Aorta (tissue), 5 donors: ENCODE measurements at regions not wholly inside any gene's neighbourhood (a gene's known extent, or its start where the extent isn't known, plus 50 kb on each side); places are given as distances from the start of the nearest gene placed in this dataset.

ENCODE experiments used
- ATAC-seq: fragments of 200-7000 bp; cut with Tn5 transposase; one replicate; pipeline ENCODE4 v1.9.1; 2022; ENCODE audit warnings: moderate library complexity; ENCODE audit not compliant: low FRiP score
- DNase-seq, 2 donors: peaks; one replicate each; pipeline ENCODE4 v3.0.0-alpha.2; 2020
- H3K27ac ChIP-seq, 2 donors: one replicate each; pipeline ENCODE4 v1.5.1; 2013; ENCODE audit warnings: low read length in 2 of 2, mild to moderate bottlenecking in 2 of 2, moderate library complexity in 2 of 2, control low read depth in 1 of 2, inconsistent platforms in 1 of 2, low read depth in 1 of 2
- H3K27me3 ChIP-seq, 2 donors: one replicate each; pipeline ENCODE4 v1.6.1; 2013; ENCODE audit warnings: control low read depth in 1 of 2, low read length in 1 of 2, mild to moderate bottlenecking in 1 of 2, moderate library complexity in 1 of 2; ENCODE audit not compliant: insufficient read depth in 2 of 2, control insufficient read depth in 1 of 2
- H3K36me3 ChIP-seq, 2 donors: one replicate each; pipeline ENCODE4 v1.6.1; 2013; ENCODE audit warnings: control low read depth in 1 of 2, low read length in 1 of 2, mild to moderate bottlenecking in 1 of 2; ENCODE audit not compliant: insufficient read depth in 2 of 2, control insufficient read depth in 1 of 2
- H3K4me1 ChIP-seq, 2 donors: one replicate each; pipeline ENCODE4 v1.6.1; 2013; ENCODE audit warnings: low read length in 2 of 2, control low read depth in 1 of 2, mild to moderate bottlenecking in 1 of 2, moderate library complexity in 1 of 2; ENCODE audit not compliant: insufficient read depth in 2 of 2, control insufficient read depth in 1 of 2
- H3K4me3 ChIP-seq, 2 donors: one replicate each; pipeline ENCODE4 v1.5.1; 2013; ENCODE audit warnings: low read length in 2 of 2, control low read depth in 1 of 2, mild to moderate bottlenecking in 1 of 2
- H3K9me3 ChIP-seq: one replicate; pipeline ENCODE4 v1.6.1; 2013; ENCODE audit warnings: mild to moderate bottlenecking, low read length; ENCODE audit not compliant: control insufficient read depth
- WGBS, 2 donors: extraction: QIAGEN DNeasy Blood & Tissue Kit; methylation state at CpG; one replicate each; pipeline ENCODE4 v1.1.7; 2013; 5-methylcytosine and 5-hydroxymethylcytosine counted together
- intact Hi-C, 2 donors: fragments of 100-400 bp; cut with DNase I; formaldehyde crosslinking; loops; one replicate each; pipeline versions ENCODE4 v1.14.2 to v1.15.0; 2022
- donor health status: healthy with polysubstance abuse.
- donor health status: Bipolar disorder and iron deficiency.
- donor health status: DM: no; HTN: no; CAD: no.
- donor health status: DM: no; HTN: no; CAD: no.
- donor health status: DM: yes; HTN: yes; CAD: no.

- no peaks in the 10 kb centered on the region for H3K36me3 ChIP-seq
- no peak overlapping the region for H3K27ac ChIP-seq
- H3K4me3 ChIP-seq = no peak overlapping the region
- H3K27me3 ChIP-seq = no peaks in the 10 kb centered on the region
- DNase-seq (no peak), ATAC-seq (no peak)
- WGBS, 2 donors = 83 to 89% methylated on average over 4 of the region's 4 CpGs
- intact Hi-C loops = no loop called here
- peaks cover 1% of the 10 kb centered on the region for H3K9me3 ChIP-seq
- H3K4me1 ChIP-seq = no peaks in the 10 kb centered on the region
These were observed 345.7 kb downstream of the TLE4 start for GRCh38 chr9:79917421-79917820.

DNA sequence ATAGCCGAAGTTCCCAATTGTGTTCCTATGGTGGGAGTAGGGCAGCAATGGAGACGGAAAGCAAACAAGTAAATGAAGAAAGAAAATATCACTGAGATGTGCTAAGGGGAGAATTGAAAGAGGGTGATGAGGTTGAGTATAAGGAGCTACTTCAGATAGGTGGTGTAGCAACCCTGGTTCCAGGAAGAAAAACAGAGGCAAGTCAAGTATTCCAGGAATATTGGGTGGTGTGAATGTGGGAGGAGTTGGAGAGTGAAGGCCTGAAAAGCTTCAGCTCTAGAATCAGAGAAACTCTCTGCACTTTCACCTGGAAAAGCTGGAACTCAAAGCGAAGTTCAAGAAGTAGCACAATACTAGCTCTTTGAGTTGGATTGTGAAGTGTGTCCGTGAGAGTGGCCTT is 342.1 kb downstream of the TLE4 start:
- H3K4me3 ChIP-seq = no peak overlapping the region
- H3K9me3 ChIP-seq = peaks cover 2% of the 10 kb centered on the region
- H3K36me3 ChIP-seq = no peaks in the 10 kb centered on the region
- no peak overlapping the region for H3K27ac ChIP-seq
- no peak for ATAC-seq
- no peak for DNase-seq
- intact Hi-C loops = no loop called here
- no peaks in the 10 kb centered on the region for H3K4me1 ChIP-seq
- 90 to 95% methylated on average over 4 of the region's 4 CpGs for WGBS, 2 donors
- H3K27me3 ChIP-seq = no peaks in the 10 kb centered on the region

DNA sequence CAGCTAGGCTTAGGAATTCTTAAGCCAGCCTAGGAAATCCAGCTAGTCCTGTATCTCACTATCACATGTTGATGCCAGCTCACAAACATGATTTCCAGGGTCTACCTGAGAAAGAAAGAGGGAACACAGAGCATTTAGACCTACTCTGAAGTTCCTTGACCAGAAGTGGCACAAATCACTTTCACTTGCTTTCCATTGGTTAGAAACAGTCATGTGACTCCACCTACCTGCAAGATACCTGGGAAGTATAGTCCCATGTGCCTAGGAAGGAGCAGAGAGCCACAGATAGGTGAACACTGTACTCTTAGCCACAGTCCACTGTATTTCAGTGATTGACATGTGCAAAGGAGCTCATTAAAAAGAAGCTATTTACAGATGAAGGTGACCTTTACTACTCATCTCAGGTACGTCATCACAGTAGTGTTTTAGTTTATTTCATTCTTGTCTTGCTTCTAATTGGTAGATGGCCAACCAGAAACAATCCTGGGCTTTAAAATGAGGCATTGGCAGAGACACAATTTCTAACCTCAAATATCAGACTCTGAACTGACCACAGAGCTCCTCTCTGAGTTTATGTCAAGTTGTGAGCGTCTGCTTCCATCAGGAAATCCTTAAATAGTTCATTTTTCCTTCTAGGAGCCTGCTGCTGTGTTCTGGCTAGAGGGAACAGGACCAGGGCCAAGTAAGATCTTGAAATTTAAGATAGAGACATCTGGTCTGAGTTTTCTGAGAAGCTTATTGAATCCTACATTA is 340.7 kb downstream of the TLE4 start:
- Histone ChIP-seq H3K4me1 (no peaks in the 10 kb centered on the region), H3K27ac (no peak overlapping the region), H3K36me3 (no peaks in the 10 kb centered on the region), H3K27me3 (no peaks in the 10 kb centered on the region), H3K9me3 (peaks cover 2% of the 10 kb centered on the region), H3K4me3 (no peak overlapping the region)
- ATAC-seq = no peak
- DNase-seq = no peak
- 41 to 49% methylated on average over 2 of the region's 2 CpGs for WGBS, 2 donors
- intact Hi-C loops = no loop called here

- no peak overlapping the region for H3K27ac ChIP-seq
- H3K4me3 ChIP-seq = no peak overlapping the region
- no peaks in the 10 kb centered on the region for H3K27me3 ChIP-seq
- no peaks in the 10 kb centered on the region for H3K36me3 ChIP-seq
- H3K9me3 ChIP-seq = peaks cover 2% of the 10 kb centered on the region
- WGBS, 2 donors = 96 to 97% methylated on average over 19 of the region's 19 CpGs
- ATAC-seq = no peak
- H3K4me1 ChIP-seq = no peaks in the 10 kb centered on the region
- DNase-seq = peak in 1 of 2 donors; percentile 37
- intact Hi-C loops = no loop called here
These were observed 340.0 kb downstream of the TLE4 start for GRCh38 chr9:79911724-79912123.

GRCh38 chr9:79902825-79903600 is 331.2 kb downstream of the TLE4 start:
- H3K4me1 ChIP-seq = no peaks in the 10 kb centered on the region
- no peaks in the 10 kb centered on the region for H3K36me3 ChIP-seq
- ATAC-seq (no peak), DNase-seq (no peak)
- H3K27me3 ChIP-seq = no peaks in the 10 kb centered on the region
- intact Hi-C loops = no loop called here
- H3K9me3 ChIP-seq = no peaks in the 10 kb centered on the region
- H3K27ac ChIP-seq = no peak overlapping the region
- H3K4me3 ChIP-seq = no peak overlapping the region
- WGBS, 2 donors = 84 to 89% methylated on average over 7 of the region's 7 CpGs

DNA sequence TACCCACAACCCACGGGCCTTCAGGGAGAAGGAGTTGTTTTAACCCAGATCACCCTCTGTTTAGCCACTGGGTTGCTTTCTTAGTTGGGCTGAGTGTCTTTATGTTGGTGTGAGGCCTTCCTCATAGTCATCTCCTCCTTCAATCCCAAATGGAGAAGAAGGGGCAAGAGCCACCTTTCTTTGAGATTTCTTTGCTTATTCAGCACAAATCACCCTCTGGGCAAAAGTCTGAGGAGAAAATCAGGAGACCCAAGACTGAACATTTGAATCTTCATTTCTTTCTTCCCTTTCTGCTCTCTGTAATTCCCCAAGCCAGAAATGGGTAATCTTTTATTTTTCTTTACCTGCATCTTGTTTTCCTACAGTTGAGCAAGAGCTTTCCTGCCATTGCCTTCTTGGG is 329.0 kb downstream of the TLE4 start:
- Histone ChIP-seq H3K9me3 (no peaks in the 10 kb centered on the region), H3K36me3 (no peaks in the 10 kb centered on the region), H3K4me1 (no peaks in the 10 kb centered on the region), H3K27me3 (no peaks in the 10 kb centered on the region), H3K27ac (no peak overlapping the region), H3K4me3 (no peak overlapping the region)
- ATAC-seq = no peak
- DNase-seq = no peak
- 67 to 85% methylated on average over 1 of the region's 1 CpG for WGBS, 2 donors
- intact Hi-C loops = no loop called here

- Histone ChIP-seq H3K4me3 (no peak overlapping the region), H3K9me3 (peaks cover 2% of the 10 kb centered on the region), H3K36me3 (no peaks in the 10 kb centered on the region), H3K27me3 (no peaks in the 10 kb centered on the region), H3K27ac (no peak overlapping the region), H3K4me1 (no peaks in the 10 kb centered on the region)
- DNase-seq (no peak), ATAC-seq (no peak)
- intact Hi-C loops = loop anchor here in 1 of 2 donors (10.0 kb wide), 1 partner anchor 62 kb away; no protein-coding TSS in a partner anchor
- WGBS, 2 donors = 75 to 76% methylated on average over 6 of the region's 6 CpGs
These were observed 324.7 kb downstream of the TLE4 start for GRCh38 chr9:79896390-79896980.

- DNase-seq (no peak), ATAC-seq (no peak)
- Histone ChIP-seq H3K36me3 (no peaks in the 10 kb centered on the region), H3K4me1 (no peaks in the 10 kb centered on the region), H3K9me3 (peaks cover 2% of the 10 kb centered on the region), H3K27me3 (no peaks in the 10 kb centered on the region), H3K4me3 (no peak overlapping the region), H3K27ac (no peak overlapping the region)
- intact Hi-C loops = loop anchor here in 1 of 2 donors (10.0 kb wide), 1 partner anchor 60 kb away; no protein-coding TSS in a partner anchor
- WGBS, 2 donors = 65 to 73% methylated on average over 6 of the region's 6 CpGs
These were observed 323.5 kb downstream of the TLE4 start for GRCh38 chr9:79895232-79895631.
